ENCODE measurements at regions not wholly inside any gene's neighbourhood (a gene's known extent, or its start where the extent isn't known, plus 50 kb on each side); places are given as distances from the start of the nearest gene placed in this dataset.

DNA sequence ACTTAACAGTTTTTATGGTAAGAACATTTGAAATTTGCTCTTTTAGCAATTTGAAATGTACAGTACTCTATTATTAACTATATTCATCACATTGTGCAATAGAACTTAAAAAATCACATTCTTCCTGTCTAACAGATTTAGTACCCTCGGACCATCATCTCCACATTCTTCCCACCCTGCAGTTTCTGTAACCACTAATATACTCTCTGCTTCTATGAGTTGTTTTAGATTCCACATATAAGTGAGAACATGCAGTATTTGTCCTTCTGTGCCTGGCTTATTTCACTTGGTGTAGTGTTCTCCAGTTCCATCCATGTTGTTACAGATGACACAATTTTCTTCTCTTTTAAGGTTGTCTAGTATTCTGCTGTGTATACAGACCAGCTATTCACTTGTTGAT, 88.9 kb upstream of the SEC61G start:
- no peak for DNase-seq (ENCODE audit: low spot score)

- no peak for DNase-seq (ENCODE audit: low spot score)
Measured at GRCh38 chr7:54856856-54857255, 97.8 kb upstream of the SEC61G start.

GRCh38 chr7:54857294-54857693, 98.3 kb upstream of the SEC61G start:
- no peak for DNase-seq (ENCODE audit: low spot score)

DNA sequence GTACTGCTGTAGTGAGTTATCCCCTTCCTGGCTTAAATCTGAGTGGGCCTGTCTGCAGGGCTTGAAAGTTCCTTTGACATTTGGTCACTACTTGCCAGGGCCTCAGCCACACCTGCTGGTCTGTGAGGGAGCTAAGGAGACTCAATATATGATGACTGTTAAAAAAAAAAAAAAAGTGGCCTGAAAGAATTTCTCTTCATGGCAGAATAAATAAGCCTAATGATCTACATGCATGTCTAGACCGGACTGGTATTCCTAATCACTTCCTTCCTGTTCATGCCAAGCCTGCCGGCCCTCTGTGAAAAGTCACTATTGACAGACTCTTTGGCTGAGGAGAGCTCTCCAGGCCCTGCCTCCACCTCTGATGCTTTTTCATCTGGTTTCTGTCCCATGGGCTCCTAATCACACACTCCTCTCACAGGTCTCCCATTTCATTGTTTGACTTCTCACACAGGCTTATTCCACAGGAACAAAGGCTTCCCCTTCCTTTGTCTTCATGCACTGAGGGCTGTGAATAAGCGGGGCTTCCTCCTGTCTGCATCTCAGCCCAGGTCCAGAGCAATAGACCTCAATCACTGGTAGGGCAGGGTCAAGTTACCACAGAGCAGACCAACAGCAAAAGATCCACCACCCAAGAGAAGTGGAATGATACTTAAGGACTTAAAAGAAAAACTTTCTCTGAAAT, 99.1 kb upstream of the SEC61G start:
- no peak for DNase-seq (ENCODE audit: low spot score)

- DNase-seq (ENCODE audit: low spot score): no peak
Measured at GRCh38 chr7:54859066-54859465, 100.1 kb upstream of the SEC61G start.

GRCh38 chr7:54859545-54859944, 100.5 kb upstream of the SEC61G start:
- no peak for DNase-seq (ENCODE audit: low spot score)

- DNase-seq (ENCODE audit: low spot score): no peak
Measured at GRCh38 chr7:54860003-54860775, 101.2 kb upstream of the SEC61G start.

DNA sequence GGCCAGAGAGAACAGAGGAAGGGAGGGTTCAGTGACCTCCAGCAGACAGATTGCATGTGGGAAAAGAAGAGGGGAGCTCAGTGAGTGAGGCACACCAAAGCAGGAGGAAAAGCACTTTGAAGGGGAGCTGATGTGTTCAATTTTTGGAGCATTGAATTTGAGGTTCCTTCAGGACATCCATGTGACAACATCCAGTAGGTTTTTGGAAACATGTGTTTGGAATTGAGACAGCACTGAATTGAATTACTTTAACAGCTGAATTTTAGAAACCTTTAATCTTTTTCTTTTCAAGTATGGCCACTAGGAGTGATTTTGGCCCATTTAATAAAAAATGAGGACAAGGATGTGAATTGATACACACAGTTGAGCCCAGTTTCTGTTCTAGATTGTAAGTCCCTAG, 101.8 kb upstream of the SEC61G start:
- DNase-seq (ENCODE audit: low spot score): no peak

GRCh38 chr7:54864663-54865062, 105.7 kb upstream of the SEC61G start:
- no peak for DNase-seq (ENCODE audit: low spot score)

DNA sequence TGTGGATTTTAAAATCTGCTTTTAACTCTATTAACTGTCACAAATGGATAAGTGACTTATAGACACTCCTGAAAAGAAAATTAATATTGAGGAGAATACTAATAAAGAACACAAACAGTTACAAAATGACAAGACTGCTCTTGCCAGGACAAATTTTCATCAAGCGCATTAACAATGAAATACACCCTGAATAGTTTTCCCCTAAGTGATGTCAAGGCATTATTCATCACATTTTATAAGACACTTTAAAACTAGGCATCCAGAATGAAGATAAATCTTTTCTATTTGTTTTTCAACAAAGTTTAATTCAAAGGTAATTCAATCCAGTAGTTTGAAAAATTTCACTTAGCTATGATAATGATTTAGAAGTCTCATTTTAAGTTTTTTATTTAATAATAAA, 110.5 kb upstream of the SEC61G start:
- DNase-seq (ENCODE audit: low spot score): no peak

GRCh38 chr7:54874804-54875203, 115.8 kb upstream of the SEC61G start:
- DNase-seq (ENCODE audit: low spot score): no peak

DNA sequence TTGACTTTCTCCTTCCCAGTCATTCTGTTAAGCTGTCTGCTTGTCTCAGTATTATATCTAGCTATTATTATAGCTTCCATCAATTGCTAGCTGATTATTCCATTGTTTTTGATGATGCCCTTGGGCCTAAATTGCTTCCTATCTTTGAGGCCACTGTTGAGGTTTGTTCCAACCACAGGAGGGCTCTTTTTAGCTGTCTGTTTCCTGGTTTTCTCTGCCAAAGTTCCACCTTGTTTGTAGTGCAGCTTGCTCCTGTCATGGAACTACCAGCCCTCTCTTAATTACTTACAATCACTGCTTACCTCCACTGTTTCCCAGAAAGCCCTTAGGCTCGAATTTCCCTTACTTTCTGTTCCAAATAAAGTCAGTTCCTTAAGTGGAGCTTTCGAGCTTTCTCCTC, 118.7 kb upstream of the SEC61G start:
- no peak for DNase-seq (ENCODE audit: low spot score)

- no peak for DNase-seq (ENCODE audit: low spot score)
Measured at GRCh38 chr7:54878339-54878738, 119.3 kb upstream of the SEC61G start.

DNA sequence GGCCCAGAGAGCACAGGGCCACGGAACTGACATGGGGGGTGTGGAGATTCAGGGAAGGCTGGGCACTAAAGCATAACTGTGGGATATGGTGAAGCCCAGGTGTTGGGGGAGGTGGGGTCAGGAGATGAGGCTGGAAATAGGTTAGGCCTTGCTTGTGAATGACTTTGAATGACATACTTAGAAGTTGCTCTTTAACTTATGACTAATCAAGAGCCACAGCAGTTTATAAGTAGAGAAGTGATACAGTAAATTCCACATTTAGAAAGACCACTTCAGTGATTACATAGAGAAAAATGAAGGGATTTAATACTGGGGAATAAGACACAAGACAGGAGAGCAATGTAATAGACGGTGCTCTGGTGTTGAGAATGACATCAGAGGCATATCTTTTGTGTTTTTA, 120.8 kb upstream of the SEC61G start:
- DNase-seq (ENCODE audit: low spot score): no peak

- DNase-seq (ENCODE audit: low spot score): no peak
Measured at GRCh38 chr7:54880326-54880989, 121.4 kb upstream of the SEC61G start.

- DNase-seq (ENCODE audit: low spot score): no peak
Measured at GRCh38 chr7:54881816-54882520, 123.0 kb upstream of the SEC61G start.

DNA sequence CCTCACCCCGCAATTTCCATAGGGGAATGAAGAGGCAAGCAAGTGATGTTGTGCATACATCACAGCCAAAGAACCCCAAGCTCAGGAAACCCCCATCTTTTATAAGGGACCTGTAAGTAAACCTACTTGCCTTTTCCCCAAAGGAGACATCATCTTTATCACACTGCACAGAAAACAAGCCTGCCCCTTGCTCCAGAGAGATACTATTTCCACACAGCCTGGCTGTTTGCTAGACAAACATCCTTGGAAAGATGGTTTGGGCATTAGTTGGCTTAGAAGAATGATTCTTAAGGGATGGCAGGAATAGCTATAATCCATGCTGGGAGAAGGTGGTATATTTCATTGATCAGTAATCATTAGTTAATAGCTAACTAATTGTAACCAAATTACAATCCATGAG, 123.7 kb upstream of the SEC61G start:
- DNase-seq (ENCODE audit: low spot score): no peak

DNA sequence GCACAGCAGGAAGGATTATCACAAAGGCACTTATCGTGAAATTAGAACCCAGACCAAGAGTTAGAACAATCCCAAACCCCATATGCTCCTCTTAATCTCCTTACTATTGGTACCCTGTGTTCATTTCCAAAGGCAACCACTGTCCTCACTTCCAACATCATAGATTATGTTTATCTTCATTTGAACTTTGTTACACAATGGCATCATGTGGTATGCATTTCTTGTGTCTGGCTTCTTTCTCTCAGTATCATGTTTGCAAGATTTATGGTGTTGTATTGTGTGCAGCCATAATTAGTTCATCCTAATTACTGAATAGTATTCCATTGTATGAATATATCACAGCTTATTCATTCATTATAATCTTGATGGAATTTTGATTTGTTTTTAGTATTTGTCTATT, 124.6 kb upstream of the SEC61G start:
- no peak for DNase-seq (ENCODE audit: low spot score)

DNA sequence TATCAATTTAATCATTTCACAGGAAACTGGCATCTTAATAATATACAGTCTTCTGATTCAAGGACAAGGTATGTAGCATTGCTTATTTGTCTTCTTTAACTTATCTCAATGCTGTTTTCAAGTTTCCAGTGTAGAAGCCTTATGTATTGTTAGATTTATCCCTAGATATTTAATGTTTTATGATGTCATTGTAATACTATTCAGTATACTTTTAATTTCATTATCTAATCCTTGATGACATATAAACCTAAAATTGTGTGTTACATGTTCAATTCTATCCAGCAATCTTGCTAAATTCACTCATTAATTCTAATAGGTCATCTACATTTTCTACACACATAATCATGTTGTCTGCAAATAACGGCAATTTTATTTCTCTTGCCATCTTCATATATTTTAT, 126.3 kb upstream of the SEC61G start:
- no peak for DNase-seq (ENCODE audit: low spot score)

GRCh38 chr7:54888067-54888733, 129.2 kb upstream of the SEC61G start:
- peak; percentile 28 for DNase-seq (ENCODE audit: low spot score)

DNA sequence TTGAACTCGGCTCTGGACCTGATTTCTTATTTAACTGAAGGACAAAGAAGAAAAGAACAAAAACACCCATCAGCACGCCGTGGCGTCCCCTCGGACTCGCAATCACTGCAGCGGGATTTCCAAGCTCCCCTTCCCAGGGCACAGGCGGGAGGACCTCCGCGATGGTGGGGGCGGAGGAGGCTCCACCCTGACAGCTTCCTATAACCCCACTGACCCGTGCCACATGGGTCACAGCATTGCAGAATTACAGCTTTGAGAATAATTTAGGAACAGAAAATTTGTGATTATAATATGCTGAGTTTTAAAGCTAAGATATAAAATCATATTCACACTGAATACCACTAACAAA, 129.7 kb upstream of the SEC61G start:
- no peak for DNase-seq (ENCODE audit: low spot score)

DNA sequence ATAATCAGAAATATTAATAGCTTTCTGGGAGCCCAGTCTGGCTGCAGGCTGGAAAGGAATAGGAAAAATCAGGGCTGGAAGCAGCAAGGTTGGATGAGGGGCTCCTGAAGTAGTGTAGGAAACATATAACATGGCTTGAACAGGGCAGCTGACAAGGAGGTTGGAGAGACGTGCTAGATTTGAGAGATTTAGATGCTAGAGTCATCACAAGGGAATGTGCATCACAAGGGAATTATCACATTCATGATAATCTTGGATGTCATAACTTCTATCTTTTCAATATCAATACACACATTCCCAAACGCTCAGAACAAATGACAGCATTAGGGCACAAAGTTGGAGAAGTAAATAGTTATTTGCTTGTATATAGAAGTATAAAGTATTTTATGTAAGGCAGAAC, 120.9 kb upstream of the EGFR start:
- no peak for DNase-seq (ENCODE audit: low spot score)

Measured in putamen (tissue), 1 donor.